Calu3 (cell line): ENCODE measurements at regions not wholly inside any gene's neighbourhood (a gene's known extent, or its start where the extent isn't known, plus 50 kb on each side); places are given as distances from the start of the nearest gene placed in this dataset.

Source experiments
- BruUV-seq: library from RNA; stranded (reverse); fragments of 400-500 nt; replicated peaks from 2 replicates; lab custom pipeline; 2021; lab: Mats Ljungman, UMichigan
- CTCF ChIA-PET: fragments of 300-600 bp; sonication (Branson Sonifier 250); formaldehyde crosslinking; loops from one replicate; lab custom pipeline; 2022; ENCODE audit warnings: antibody characterized with exemption; lab: Charles Lee
- DNase-seq: peaks from one replicate; pipeline ENCODE4 v3.0.0; 2022
- H3K27ac Mint-ChIP-seq: one replicate; pipeline ENCODE4 v1.8.0; 2022; ENCODE audit warnings: mixed read lengths; ENCODE audit not compliant: unreplicated experiment
- H3K27me3 Mint-ChIP-seq: one replicate; pipeline ENCODE4 v1.8.0; 2022; ENCODE audit warnings: mixed read lengths; ENCODE audit not compliant: unreplicated experiment
- H3K36me3 Mint-ChIP-seq: one replicate; pipeline ENCODE4 v1.8.0; 2022; ENCODE audit warnings: mild to moderate bottlenecking, moderate library complexity, mixed read lengths; ENCODE audit not compliant: insufficient read depth, unreplicated experiment
- H3K4me1 Mint-ChIP-seq: one replicate; pipeline ENCODE4 v1.8.0; 2022; ENCODE audit warnings: mild to moderate bottlenecking, low read depth, mixed read lengths; ENCODE audit not compliant: unreplicated experiment
- H3K4me3 Mint-ChIP-seq: one replicate; pipeline ENCODE4 v1.8.0; 2022; ENCODE audit warnings: mild to moderate bottlenecking, low read depth, moderate library complexity, mixed read lengths; ENCODE audit not compliant: unreplicated experiment
- H3K9me3 Mint-ChIP-seq: one replicate; pipeline ENCODE4 v1.8.0; 2022; ENCODE audit warnings: low read depth, mixed read lengths; ENCODE audit not compliant: unreplicated experiment
- CTCF ChIP-seq: fragments of 200-600 bp; IDR thresholded peaks from one replicate; pipeline ENCODE4 v1.8.0; 2022; ENCODE audit warnings: antibody characterized with exemption; ENCODE audit not compliant: unreplicated experiment
- intact Hi-C: fragments of 100-400 bp; cut with micrococcal nuclease; formaldehyde crosslinking; loops from one replicate; pipeline ENCODE4 v1.10.0; 2022; ENCODE audit not compliant: unreplicated experiment

DNA sequence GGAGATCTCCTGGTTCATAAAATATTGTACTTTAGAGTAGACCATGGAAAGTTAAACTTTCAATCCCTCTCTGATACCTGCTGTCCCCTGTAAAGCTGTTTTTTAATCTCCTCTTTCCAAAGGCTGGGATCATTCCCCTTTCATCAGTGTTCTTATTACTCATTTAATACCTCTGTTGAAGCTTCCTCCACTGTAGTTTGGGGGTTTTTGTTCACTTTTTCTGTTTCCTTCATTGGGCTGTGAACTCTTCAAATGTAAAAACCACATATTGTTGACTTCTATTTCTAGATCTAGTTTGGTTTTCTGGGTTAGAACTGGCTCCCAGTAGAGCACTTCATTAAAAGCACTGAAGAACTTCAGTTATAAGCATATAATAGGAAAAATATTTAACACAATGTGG, 598.1 kb downstream of the RNF144A start:
- no peaks in the 10 kb centered on the region for H3K36me3 Mint-ChIP-seq
- no peak overlapping the region for H3K27ac Mint-ChIP-seq
- CTCF ChIA-PET: no interaction called here
- DNase-seq: no peak
- no TSS peak for BruUV-seq
- H3K4me1 Mint-ChIP-seq: no peaks in the 10 kb centered on the region
- H3K4me3 Mint-ChIP-seq: no peak overlapping the region
- no peak for TF ChIP-seq CTCF
- intact Hi-C loops: no loop called here
- H3K9me3 Mint-ChIP-seq: no peaks in the 10 kb centered on the region
- H3K27me3 Mint-ChIP-seq: no peaks in the 10 kb centered on the region

- no TSS peak for BruUV-seq
- Mint-ChIP-seq H3K27me3 (no peaks in the 10 kb centered on the region), H3K36me3 (no peaks in the 10 kb centered on the region), H3K4me3 (no peak overlapping the region), H3K4me1 (no peaks in the 10 kb centered on the region), H3K27ac (no peak overlapping the region), H3K9me3 (no peaks in the 10 kb centered on the region)
- CTCF ChIA-PET: no interaction called here
- DNase-seq: no peak
- no peak for TF ChIP-seq CTCF
- intact Hi-C loops: no loop called here
Observed at GRCh38 chr2:7516484-7517063, 599.4 kb downstream of the RNF144A start.

DNA sequence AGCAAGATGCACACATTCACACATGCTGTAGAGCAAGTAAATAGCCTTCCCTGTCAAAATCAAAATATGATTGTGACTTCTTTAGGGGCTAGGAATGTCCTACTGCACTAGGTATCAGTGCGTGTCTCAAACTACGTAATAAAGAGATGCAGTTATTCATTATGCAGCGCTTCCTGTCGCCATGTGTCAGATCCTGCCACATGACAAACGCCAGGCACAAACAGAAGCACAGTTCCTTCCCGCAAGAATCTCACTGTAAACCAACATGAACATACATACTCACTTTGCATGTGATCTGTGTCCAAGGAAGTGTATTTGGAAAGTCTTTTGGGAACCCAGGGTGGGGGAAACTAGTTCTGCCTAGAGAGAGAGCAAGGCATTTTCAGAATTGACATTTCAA, 599.9 kb downstream of the RNF144A start:
- CTCF ChIA-PET: no interaction called here
- intact Hi-C loops: no loop called here
- no peaks in the 10 kb centered on the region for H3K4me1 Mint-ChIP-seq
- no peak overlapping the region for H3K27ac Mint-ChIP-seq
- BruUV-seq: no TSS peak
- H3K27me3 Mint-ChIP-seq: no peaks in the 10 kb centered on the region
- H3K36me3 Mint-ChIP-seq: no peaks in the 10 kb centered on the region
- TF ChIP-seq CTCF: no peak
- DNase-seq: no peak
- no peaks in the 10 kb centered on the region for H3K9me3 Mint-ChIP-seq
- H3K4me3 Mint-ChIP-seq: no peak overlapping the region

- no TSS peak for BruUV-seq
- no peak overlapping the region for H3K27ac Mint-ChIP-seq
- no peaks in the 10 kb centered on the region for H3K9me3 Mint-ChIP-seq
- no peak for TF ChIP-seq CTCF
- H3K27me3 Mint-ChIP-seq: no peaks in the 10 kb centered on the region
- DNase-seq: no peak
- CTCF ChIA-PET: no interaction called here
- H3K4me1 Mint-ChIP-seq: no peaks in the 10 kb centered on the region
- intact Hi-C loops: no loop called here
- H3K4me3 Mint-ChIP-seq: no peak overlapping the region
- no peaks in the 10 kb centered on the region for H3K36me3 Mint-ChIP-seq
Observed at GRCh38 chr2:7517851-7518250, 600.6 kb downstream of the RNF144A start.
